ENCODE measurements at regions not wholly inside any gene's neighbourhood (a gene's known extent, or its start where the extent isn't known, plus 50 kb on each side); places are given as distances from the start of the nearest gene placed in this dataset.

DNA sequence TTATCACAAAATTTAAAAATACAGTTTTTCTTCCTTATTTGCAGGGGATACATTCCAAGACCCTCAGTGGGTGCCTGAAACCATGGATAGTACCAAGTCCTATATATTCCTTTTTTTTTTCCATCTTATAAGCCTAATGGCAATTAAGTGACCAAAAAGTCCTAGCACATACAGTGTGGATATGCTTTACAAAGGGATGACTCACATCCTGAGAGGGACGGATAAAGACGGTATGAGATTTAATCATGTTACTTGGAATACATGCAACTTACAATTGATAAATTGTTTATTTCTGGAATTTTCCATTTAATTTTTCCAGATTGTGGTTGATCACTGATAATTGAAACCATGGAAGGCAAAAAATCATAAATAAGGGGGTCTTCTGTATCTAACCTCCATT is 181.2 kb upstream of the BRINP3 start:
- no peak for TF ChIP-seq EZH2 (IDR thresholded peaks at IDR 0.05; ENCODE audit: low read length)
- TF ChIP-seq, protein P1, sequence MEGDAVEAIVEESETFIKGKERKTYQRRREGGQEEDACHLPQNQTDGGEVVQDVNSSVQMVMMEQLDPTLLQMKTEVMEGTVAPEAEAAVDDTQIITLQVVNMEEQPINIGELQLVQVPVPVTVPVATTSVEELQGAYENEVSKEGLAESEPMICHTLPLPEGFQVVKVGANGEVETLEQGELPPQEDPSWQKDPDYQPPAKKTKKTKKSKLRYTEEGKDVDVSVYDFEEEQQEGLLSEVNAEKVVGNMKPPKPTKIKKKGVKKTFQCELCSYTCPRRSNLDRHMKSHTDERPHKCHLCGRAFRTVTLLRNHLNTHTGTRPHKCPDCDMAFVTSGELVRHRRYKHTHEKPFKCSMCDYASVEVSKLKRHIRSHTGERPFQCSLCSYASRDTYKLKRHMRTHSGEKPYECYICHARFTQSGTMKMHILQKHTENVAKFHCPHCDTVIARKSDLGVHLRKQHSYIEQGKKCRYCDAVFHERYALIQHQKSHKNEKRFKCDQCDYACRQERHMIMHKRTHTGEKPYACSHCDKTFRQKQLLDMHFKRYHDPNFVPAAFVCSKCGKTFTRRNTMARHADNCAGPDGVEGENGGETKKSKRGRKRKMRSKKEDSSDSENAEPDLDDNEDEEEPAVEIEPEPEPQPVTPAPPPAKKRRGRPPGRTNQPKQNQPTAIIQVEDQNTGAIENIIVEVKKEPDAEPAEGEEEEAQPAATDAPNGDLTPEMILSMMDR (optimal IDR thresholded peaks at IDR 0.05 in 1 of 3, IDR thresholded peaks at IDR 0.05 in 1 of 3, conservative IDR thresholded peaks at IDR 0.05 in 1 of 3; ENCODE audit: extremely low read depth in 1 of 3, insufficient read depth in 2 of 3, low read length in 3 of 3): no peak
- Histone ChIP-seq H3K4me1 (ENCODE audit: control insufficient read depth, extremely low read depth, insufficient read depth, low read length) (no peaks in the 10 kb centered on the region), H3K4me3 (ENCODE audit: control insufficient read depth in 2 of 3, extremely low read depth in 1 of 3, insufficient read depth in 2 of 3, low read depth in 1 of 3, low read length in 3 of 3) (no peak overlapping the region), H3K79me2 (ENCODE audit: control insufficient read depth, insufficient read depth, low read length) (no peaks in the 10 kb centered on the region), H3K27me3 (ENCODE audit: control insufficient read depth, extremely low read depth, insufficient read depth, low read length) (no peaks in the 10 kb centered on the region), H3K4me2 (ENCODE audit: control insufficient read depth, extremely low read depth, insufficient read depth, low read depth, low read length) (no peak overlapping the region), H3K36me3 (ENCODE audit: control insufficient read depth in 2 of 2, extremely low read depth in 1 of 2, insufficient read depth in 2 of 2, low read length in 2 of 2) (no peaks in the 10 kb centered on the region), H3K27ac (ENCODE audit: control insufficient read depth, insufficient read depth, low read length) (no peak overlapping the region), H3K9ac (ENCODE audit: control insufficient read depth, extremely low read depth, insufficient read depth, low read length) (no peak overlapping the region), H3K9me1 (ENCODE audit: control insufficient read depth, extremely low read depth, insufficient read depth, low read length) (no peaks in the 10 kb centered on the region), H3K9me3 (ENCODE audit: control insufficient read depth, low read depth, low read length) (no peaks in the 10 kb centered on the region), H4K20me1 (ENCODE audit: control insufficient read depth, extremely low read depth, insufficient read depth, low read length) (no peaks in the 10 kb centered on the region), H2AFZ (ENCODE audit: control insufficient read depth, low read length) (no peak overlapping the region)
- FAIRE-seq (no peak), DNase-seq (ENCODE audit: low read depth, low spot score) (no peak)
- dilution Hi-C loops (cut with MboI; ENCODE audit: extremely low pct_ligation_motif_present, low sequenced_read_pairs): no loop called here

DNA sequence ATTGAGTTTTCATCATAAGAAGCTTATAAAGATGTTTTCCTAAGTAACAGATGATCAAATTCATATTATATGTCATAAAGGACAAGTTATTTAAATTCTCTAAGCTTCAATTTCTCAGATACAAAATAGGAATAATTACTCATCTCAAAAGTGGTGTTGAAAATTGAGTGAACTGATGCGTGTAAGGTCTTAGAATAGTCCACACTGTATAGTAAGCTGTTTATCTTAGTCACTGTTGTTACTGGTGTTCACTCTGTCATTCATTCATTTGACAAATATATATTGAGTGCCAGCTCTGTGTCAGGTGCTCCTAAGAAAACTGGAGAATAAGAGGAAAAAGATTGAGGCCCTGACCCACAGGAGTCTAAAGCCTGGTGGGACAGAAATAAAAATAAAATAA is 186.3 kb upstream of the BRINP3 start:
- dilution Hi-C loops (cut with MboI; ENCODE audit: extremely low pct_ligation_motif_present, low sequenced_read_pairs): no loop called here
- no peak overlapping the region for H3K4me2 ChIP-seq (ENCODE audit: control insufficient read depth, extremely low read depth, insufficient read depth, low read depth, low read length)
- TF ChIP-seq EZH2 (IDR thresholded peaks at IDR 0.05; ENCODE audit: low read length): no peak
- TF ChIP-seq, protein P1 (optimal IDR thresholded peaks at IDR 0.05 in 1 of 3, IDR thresholded peaks at IDR 0.05 in 1 of 3, conservative IDR thresholded peaks at IDR 0.05 in 1 of 3; ENCODE audit: extremely low read depth in 1 of 3, insufficient read depth in 2 of 3, low read length in 3 of 3): no peak

More for the DNA sequence above, 186.3 kb upstream of the BRINP3 start:
- no peak overlapping the region for H3K9ac ChIP-seq (ENCODE audit: control insufficient read depth, extremely low read depth, insufficient read depth, low read length)
- DNase-seq (ENCODE audit: low read depth, low spot score) (no peak), FAIRE-seq (no peak)
- no peaks in the 10 kb centered on the region for H3K4me1 ChIP-seq (ENCODE audit: control insufficient read depth, extremely low read depth, insufficient read depth, low read length)
- no peak overlapping the region for H2AFZ ChIP-seq (ENCODE audit: control insufficient read depth, low read length)
- no peaks in the 10 kb centered on the region for H3K9me1 ChIP-seq (ENCODE audit: control insufficient read depth, extremely low read depth, insufficient read depth, low read length)
- no peak overlapping the region for H3K27ac ChIP-seq (ENCODE audit: control insufficient read depth, insufficient read depth, low read length)
- no peaks in the 10 kb centered on the region for H3K36me3 ChIP-seq (ENCODE audit: control insufficient read depth in 2 of 2, extremely low read depth in 1 of 2, insufficient read depth in 2 of 2, low read length in 2 of 2)
- H3K27me3 ChIP-seq (ENCODE audit: control insufficient read depth, extremely low read depth, insufficient read depth, low read length): no peaks in the 10 kb centered on the region
- no peak overlapping the region for H3K4me3 ChIP-seq (ENCODE audit: control insufficient read depth in 2 of 3, extremely low read depth in 1 of 3, insufficient read depth in 2 of 3, low read depth in 1 of 3, low read length in 3 of 3)
- no peaks in the 10 kb centered on the region for H4K20me1 ChIP-seq (ENCODE audit: control insufficient read depth, extremely low read depth, insufficient read depth, low read length)
- H3K79me2 ChIP-seq (ENCODE audit: control insufficient read depth, insufficient read depth, low read length): no peaks in the 10 kb centered on the region
- no peaks in the 10 kb centered on the region for H3K9me3 ChIP-seq (ENCODE audit: control insufficient read depth, low read depth, low read length)

Measured in keratinocyte (primary cell).